Panc1 (cell line): ENCODE measurements at regions not wholly inside any gene's neighbourhood (a gene's known extent, or its start where the extent isn't known, plus 50 kb on each side); places are given as distances from the start of the nearest gene placed in this dataset.

ENCODE experiments used
- CTCF ChIP-seq: fragments of 450-650 bp; IDR thresholded peaks from 2 replicates; pipeline ENCODE4 v1.5.1; 2017; ENCODE audit warnings: mild to moderate bottlenecking
- POLR2AphosphoS5 ChIP-seq: IDR thresholded peaks from 2 replicates; pipeline ENCODE4 v1.6.1; 2012; ENCODE audit warnings: mild to moderate bottlenecking, low read depth, low read length, moderate library complexity
- TCF7L2 ChIP-seq: IDR thresholded peaks from 2 replicates; pipeline ENCODE4 v1.6.1; 2011; ENCODE audit warnings: mild to moderate bottlenecking, low read depth, low read length, inconsistent platforms

GRCh38 chr2:129242269-129242668, 737.2 kb upstream of the RAB6C start:
- TF ChIP-seq CTCF (no peak), POLR2AphosphoS5 (no peak), TCF7L2 (no peak)
